Activated naive CD4-positive, alpha-beta T cell treated with anti-CD3 and anti-CD28 coated beads for 36 hours (primary cell): ENCODE measurements at regions not wholly inside any gene's neighbourhood (a gene's known extent, or its start where the extent isn't known, plus 50 kb on each side); places are given as distances from the start of the nearest gene placed in this dataset.

ENCODE experiments used
- CTCF ChIA-PET: fragments of 350-600 bp; sonication (Branson Sonifier 250); formaldehyde crosslinking; loops from one replicate; lab custom pipeline; 2021; ENCODE audit warnings: antibody characterized with exemption; lab: Charles Lee
- DNase-seq: peaks from one replicate; pipeline ENCODE4 v3.0.0-alpha.2; 2020
- H3K27ac Mint-ChIP-seq: one replicate; pipeline ENCODE4 v1.8.0; 2021; ENCODE audit warnings: mild to moderate bottlenecking, mixed read lengths
- H3K27me3 Mint-ChIP-seq: one replicate; pipeline ENCODE4 v1.8.0; 2021; ENCODE audit warnings: low read depth, mixed read lengths
- H3K36me3 Mint-ChIP-seq: one replicate; pipeline ENCODE4 v1.8.0; 2021; ENCODE audit warnings: low read depth, mixed read lengths
- H3K4me1 Mint-ChIP-seq: one replicate; pipeline ENCODE4 v1.8.0; 2021; ENCODE audit warnings: low read depth, mixed read lengths
- H3K4me3 Mint-ChIP-seq: one replicate; pipeline ENCODE4 v1.8.0; 2021; ENCODE audit warnings: mild to moderate bottlenecking, moderate library complexity, mixed read lengths
- H3K9me3 Mint-ChIP-seq: one replicate; pipeline ENCODE4 v1.8.0; 2021; ENCODE audit warnings: mixed read lengths
- intact Hi-C: fragments of 100-400 bp; cut with micrococcal nuclease; formaldehyde crosslinking; loops from one replicate; pipeline ENCODE4 v1.15.1; 2023

- CTCF ChIA-PET, result no interaction called here
- H3K27me3 Mint-ChIP-seq, result peaks cover 7% of the 10 kb centered on the region
- intact Hi-C loops, result no loop called here
- no peak overlapping the region for H3K27ac Mint-ChIP-seq
- no peak overlapping the region for H3K4me3 Mint-ChIP-seq
- no peaks in the 10 kb centered on the region for H3K4me1 Mint-ChIP-seq
- no peaks in the 10 kb centered on the region for H3K36me3 Mint-ChIP-seq
- H3K9me3 Mint-ChIP-seq, result no peaks in the 10 kb centered on the region
- no peak for DNase-seq
Measured at GRCh38 chr11:116144387-116144958, 628.3 kb downstream of the BUD13 start.

- intact Hi-C loops, result no loop called here
- CTCF ChIA-PET, result no interaction called here
Measured at GRCh38 chr11:116138280-116138679, 634.1 kb upstream of the CADM1 start.

GRCh38 chr11:116137753-116138152 lies 633.5 kb upstream of the CADM1 start:
- no peaks in the 10 kb centered on the region for H3K36me3 Mint-ChIP-seq
- DNase-seq, result no peak
- H3K27ac Mint-ChIP-seq, result no peak overlapping the region
- no peaks in the 10 kb centered on the region for H3K9me3 Mint-ChIP-seq
- H3K4me3 Mint-ChIP-seq, result no peak overlapping the region
- peaks cover 7% of the 10 kb centered on the region for H3K27me3 Mint-ChIP-seq
- CTCF ChIA-PET, result no interaction called here
- no peaks in the 10 kb centered on the region for H3K4me1 Mint-ChIP-seq
- intact Hi-C loops, result no loop called here

More at GRCh38 chr11:116138280-116138679, 634.1 kb upstream of the CADM1 start:
- Mint-ChIP-seq H3K27ac (no peak overlapping the region), H3K4me3 (no peak overlapping the region), H3K27me3 (peaks cover 7% of the 10 kb centered on the region), H3K36me3 (no peaks in the 10 kb centered on the region), H3K4me1 (no peaks in the 10 kb centered on the region), H3K9me3 (no peaks in the 10 kb centered on the region)
- DNase-seq, result no peak

GRCh38 chr11:116136987-116137674 lies 632.9 kb upstream of the CADM1 start:
- no peak for DNase-seq
- Mint-ChIP-seq H3K4me1 (no peaks in the 10 kb centered on the region), H3K4me3 (no peak overlapping the region), H3K9me3 (no peaks in the 10 kb centered on the region), H3K27me3 (peaks cover 7% of the 10 kb centered on the region), H3K36me3 (no peaks in the 10 kb centered on the region), H3K27ac (no peak overlapping the region)
- CTCF ChIA-PET, result no interaction called here
- intact Hi-C loops, result no loop called here

- no peak overlapping the region for H3K27ac Mint-ChIP-seq
- CTCF ChIA-PET, result no interaction called here
- no peak for DNase-seq
- peaks cover 7% of the 10 kb centered on the region for H3K27me3 Mint-ChIP-seq
- H3K9me3 Mint-ChIP-seq, result no peaks in the 10 kb centered on the region
- intact Hi-C loops, result no loop called here
- H3K4me1 Mint-ChIP-seq, result no peaks in the 10 kb centered on the region
- H3K4me3 Mint-ChIP-seq, result no peak overlapping the region
- H3K36me3 Mint-ChIP-seq, result no peaks in the 10 kb centered on the region
Measured at GRCh38 chr11:116135891-116136290, 631.7 kb upstream of the CADM1 start.

- no peak for DNase-seq
- Mint-ChIP-seq H3K9me3 (no peaks in the 10 kb centered on the region), H3K4me3 (no peak overlapping the region), H3K4me1 (no peaks in the 10 kb centered on the region), H3K27ac (no peak overlapping the region), H3K27me3 (peaks cover 7% of the 10 kb centered on the region), H3K36me3 (no peaks in the 10 kb centered on the region)
- intact Hi-C loops, result no loop called here
- CTCF ChIA-PET, result no interaction called here
Measured at GRCh38 chr11:116134450-116134849, 630.2 kb upstream of the CADM1 start.

GRCh38 chr11:116132273-116132978 lies 628.2 kb upstream of the CADM1 start:
- H3K4me1 Mint-ChIP-seq, result no peaks in the 10 kb centered on the region
- CTCF ChIA-PET, result no interaction called here
- peaks cover under 1% of the 10 kb centered on the region for H3K27me3 Mint-ChIP-seq
- no peak for DNase-seq
- H3K9me3 Mint-ChIP-seq, result no peaks in the 10 kb centered on the region
- no peak overlapping the region for H3K27ac Mint-ChIP-seq
- no peaks in the 10 kb centered on the region for H3K36me3 Mint-ChIP-seq
- intact Hi-C loops, result no loop called here
- no peak overlapping the region for H3K4me3 Mint-ChIP-seq

GRCh38 chr11:116130122-116130521 lies 625.9 kb upstream of the CADM1 start:
- Mint-ChIP-seq H3K36me3 (no peaks in the 10 kb centered on the region), H3K27ac (no peak overlapping the region), H3K4me1 (no peaks in the 10 kb centered on the region), H3K9me3 (no peaks in the 10 kb centered on the region), H3K27me3 (no peaks in the 10 kb centered on the region), H3K4me3 (no peak overlapping the region)
- DNase-seq, result no peak
- intact Hi-C loops, result no loop called here
- CTCF ChIA-PET, result no interaction called here

GRCh38 chr11:116129456-116129855 lies 625.2 kb upstream of the CADM1 start:
- no peaks in the 10 kb centered on the region for H3K36me3 Mint-ChIP-seq
- H3K4me1 Mint-ChIP-seq, result no peaks in the 10 kb centered on the region
- DNase-seq, result no peak
- CTCF ChIA-PET, result no interaction called here
- intact Hi-C loops, result no loop called here
- no peak overlapping the region for H3K4me3 Mint-ChIP-seq
- H3K27me3 Mint-ChIP-seq, result no peaks in the 10 kb centered on the region
- no peaks in the 10 kb centered on the region for H3K9me3 Mint-ChIP-seq
- no peak overlapping the region for H3K27ac Mint-ChIP-seq

- Mint-ChIP-seq H3K27ac (no peak overlapping the region), H3K9me3 (no peaks in the 10 kb centered on the region)
Measured at GRCh38 chr11:116126562-116126961, 622.3 kb upstream of the CADM1 start.

GRCh38 chr11:116124922-116125714 lies 620.9 kb upstream of the CADM1 start:
- Mint-ChIP-seq H3K27me3 (no peaks in the 10 kb centered on the region), H3K9me3 (no peaks in the 10 kb centered on the region), H3K36me3 (no peaks in the 10 kb centered on the region), H3K4me3 (no peak overlapping the region), H3K27ac (no peak overlapping the region), H3K4me1 (no peaks in the 10 kb centered on the region)
- CTCF ChIA-PET, result no interaction called here
- DNase-seq, result no peak
- intact Hi-C loops, result no loop called here

More at GRCh38 chr11:116126562-116126961, 622.3 kb upstream of the CADM1 start:
- H3K4me1 Mint-ChIP-seq, result no peaks in the 10 kb centered on the region
- intact Hi-C loops, result no loop called here
- H3K4me3 Mint-ChIP-seq, result no peak overlapping the region
- no peaks in the 10 kb centered on the region for H3K36me3 Mint-ChIP-seq
- DNase-seq, result no peak
- CTCF ChIA-PET, result no interaction called here
- H3K27me3 Mint-ChIP-seq, result no peaks in the 10 kb centered on the region

GRCh38 chr11:116123739-116124138 lies 619.5 kb upstream of the CADM1 start:
- CTCF ChIA-PET, result no interaction called here
- H3K4me3 Mint-ChIP-seq, result no peak overlapping the region
- no peaks in the 10 kb centered on the region for H3K27me3 Mint-ChIP-seq
- no peak for DNase-seq
- H3K4me1 Mint-ChIP-seq, result no peaks in the 10 kb centered on the region
- no peak overlapping the region for H3K27ac Mint-ChIP-seq
- intact Hi-C loops, result no loop called here
- H3K36me3 Mint-ChIP-seq, result no peaks in the 10 kb centered on the region
- H3K9me3 Mint-ChIP-seq, result no peaks in the 10 kb centered on the region
